SK-N-SH (cell line): ENCODE measurements at regions not wholly inside any gene's neighbourhood (a gene's known extent, or its start where the extent isn't known, plus 50 kb on each side); places are given as distances from the start of the nearest gene placed in this dataset.

ENCODE experiments used
- CTCF ChIA-PET: fragments of 300-600, 350-600 bp; formaldehyde crosslinking; extraction: SDS; loops from one replicate; lab custom pipeline; 2021; lab: Yijun Ruan, JAX
- POLR2A ChIA-PET: fragments of 350-600 bp; sonication (Branson Sonifier 250); formaldehyde crosslinking; extraction: SDS; loops from one replicate; lab custom pipeline; 2020; ENCODE audit warnings: antibody characterized with exemption, inconsistent platforms; lab: Yijun Ruan, JAX
- DNase-seq: peaks from one replicate; pipeline ENCODE4 v3.0.0; 2012
- H2AFZ ChIP-seq: fragments of 200-600 bp; sonication (generic); 2 replicates; pipeline ENCODE4 v1.8.1; 2016; ENCODE audit warnings: antibody characterized with exemption, mild to moderate bottlenecking, low read depth
- H3F3A ChIP-seq: fragments of 200-600 bp; sonication (generic); replicated peaks from 2 replicates; pipeline ENCODE3; 2016; ENCODE audit warnings: antibody characterized with exemption, mild to moderate bottlenecking; ENCODE audit not compliant: insufficient read depth
- H3K27ac ChIP-seq, 2 experiments: fragments of 200-500 bp in 1 of 2; fragments of 200-600 bp in 1 of 2; sonication (Bioruptor generic) in 1 of 2; sonication (generic), shearing (Covaris generic) in 1 of 2; 2 replicates each; pipeline versions ENCODE4 v1.5.1 to v1.6.1; 2014 to 2016; ENCODE audit warnings: low read depth in 2 of 2, inconsistent platforms in 1 of 2, low read length in 1 of 2, mild to moderate bottlenecking in 1 of 2, mixed read lengths in 1 of 2
- H3K27me3 ChIP-seq: fragments of 200-600 bp; sonication (generic), shearing (Covaris generic); 2 replicates; pipeline ENCODE4 v1.6.1; 2016; ENCODE audit warnings: mixed run types; ENCODE audit not compliant: insufficient read depth
- H3K36me3 ChIP-seq, 2 experiments: fragments of 200-500 bp in 1 of 2; fragments of 200-600 bp in 1 of 2; sonication (Bioruptor generic) in 1 of 2; sonication (generic) in 1 of 2; replicated peaks in 1 of 2; 2 replicates each; pipeline versions ENCODE3 to v1.5.1; 2014 to 2016; ENCODE audit warnings: low read length in 1 of 2, mild to moderate bottlenecking in 1 of 2; ENCODE audit not compliant: insufficient read depth in 2 of 2, control insufficient read depth in 1 of 2
- H3K4me1 ChIP-seq, 2 experiments: fragments of 200-500 bp in 1 of 2; fragments of 200-600 bp in 1 of 2; sonication (Bioruptor generic) in 1 of 2; sonication (generic), shearing (Covaris generic) in 1 of 2; 2 replicates each; pipeline versions ENCODE4 v1.5.1 to v1.6.1; 2014 to 2016; ENCODE audit warnings: low read depth in 1 of 2, low read length in 1 of 2, mixed run types in 1 of 2; ENCODE audit not compliant: insufficient read depth in 2 of 2, control insufficient read depth in 1 of 2
- H3K4me2 ChIP-seq: fragments of 200-600 bp; sonication (generic), shearing (Covaris generic); 2 replicates; pipeline ENCODE4 v1.6.1; 2017; ENCODE audit warnings: mixed run types
- H3K4me3 ChIP-seq, 2 experiments: fragments of 200-500 bp in 1 of 2; fragments of 200-600 bp in 1 of 2; sonication (Bioruptor generic) in 1 of 2; sonication (generic), shearing (Covaris generic) in 1 of 2; 2 replicates each; pipeline versions ENCODE4 v1.5.1 to v1.8.1; 2014 to 2016; ENCODE audit warnings: low read depth in 2 of 2, inconsistent platforms in 1 of 2, low read length in 1 of 2, mild to moderate bottlenecking in 1 of 2, mixed read lengths in 1 of 2, moderate library complexity in 1 of 2
- H3K79me2 ChIP-seq: fragments of 200-600 bp; sonication (generic); 2 replicates; pipeline ENCODE4 v1.8.1; 2017; ENCODE audit warnings: mild to moderate bottlenecking; ENCODE audit not compliant: insufficient read depth
- H3K9ac ChIP-seq: fragments of 200-600 bp; sonication (generic); 2 replicates; pipeline ENCODE4 v1.6.1; 2017; ENCODE audit warnings: mixed run types
- H3K9me2 ChIP-seq: fragments of 200-600 bp; sonication (generic); 2 replicates; pipeline ENCODE4 v1.6.1; 2017; ENCODE audit warnings: mixed run types
- H3K9me3 ChIP-seq: fragments of 200-600 bp; sonication (generic); 2 replicates; pipeline ENCODE4 v1.6.1; 2017; ENCODE audit warnings: mixed run types, mild to moderate bottlenecking, moderate library complexity
- H4K20me1 ChIP-seq: fragments of 200-600 bp; sonication (generic); 2 replicates; pipeline ENCODE4 v1.6.1; 2017; ENCODE audit warnings: mild to moderate bottlenecking, mixed run types; ENCODE audit not compliant: insufficient read depth
- CTCF ChIP-seq: fragments of 200-600 bp; sonication (generic); IDR thresholded peaks from 2 replicates; pipeline ENCODE4 v1.6.1; 2017; ENCODE audit warnings: antibody characterized with exemption, mild to moderate bottlenecking, moderate library complexity
- EP300 ChIP-seq, 2 experiments: IDR thresholded peaks; 2 replicates each; pipeline versions ENCODE4 v1.4.0 to v1.6.1; 2012; ENCODE audit warnings: borderline replicate concordance in 1 of 2, low read depth in 1 of 2, low read length in 1 of 2
- FOSL2 ChIP-seq: IDR thresholded peaks from 2 replicates; pipeline ENCODE4 v1.4.0; 2012; ENCODE audit warnings: low read depth, mild to moderate bottlenecking, moderate library complexity, borderline replicate concordance
- FOXJ3 ChIP-seq: sonication (generic); formaldehyde crosslinking; IDR thresholded peaks from 2 replicates; pipeline ENCODE4 v1.5.1; 2020; ENCODE audit warnings: mild to moderate bottlenecking, missing genetic modification reagents
- FOXM1 ChIP-seq: IDR thresholded peaks from 2 replicates; pipeline ENCODE4 v1.4.0; 2012; ENCODE audit warnings: low read depth, mild to moderate bottlenecking
- GABPA ChIP-seq: IDR thresholded peaks from 2 replicates; pipeline ENCODE4 v1.4.0; 2012; ENCODE audit warnings: low read depth, mild to moderate bottlenecking
- IRF3 ChIP-seq: fragments of 150-350 bp; IDR thresholded peaks from 2 replicates; pipeline ENCODE4 v1.6.1; 2016; ENCODE audit warnings: mild to moderate bottlenecking, low read depth, low read length
- NFIC ChIP-seq: IDR thresholded peaks from 2 replicates; pipeline ENCODE4 v1.4.0; 2012; ENCODE audit warnings: borderline replicate concordance
- PBX3 ChIP-seq: IDR thresholded peaks from 2 replicates; pipeline ENCODE4; 2012
- RAD21 ChIP-seq: IDR thresholded peaks from 2 replicates; pipeline ENCODE4 v1.6.1; 2012; ENCODE audit warnings: mild to moderate bottlenecking, low read length
- RCOR1 ChIP-seq: fragments of 150-350 bp; IDR thresholded peaks from 2 replicates; pipeline ENCODE4 v1.6.1; 2017; ENCODE audit warnings: antibody characterized with exemption, low read length
- RFX5 ChIP-seq: IDR thresholded peaks from 2 replicates; pipeline ENCODE4 v1.6.1; 2012; ENCODE audit warnings: mild to moderate bottlenecking, improper control_type of control experiment, low read length
- TCF12 ChIP-seq: IDR thresholded peaks from 2 replicates; pipeline ENCODE4 v1.4.0; 2012
- TEAD4 ChIP-seq: IDR thresholded peaks from 2 replicates; pipeline ENCODE4 v1.4.0; 2012; ENCODE audit warnings: mild to moderate bottlenecking, borderline replicate concordance; ENCODE audit not compliant: insufficient read depth
- USF1 ChIP-seq: IDR thresholded peaks from 2 replicates; pipeline ENCODE4 v1.4.0; 2012; ENCODE audit warnings: low read depth, borderline replicate concordance
- USF2 ChIP-seq: fragments of 150-350 bp; IDR thresholded peaks from 2 replicates; pipeline ENCODE4 v1.6.1; 2017; ENCODE audit warnings: antibody characterized with exemption, low read length, low read depth, borderline replicate concordance
- YY1 ChIP-seq: IDR thresholded peaks from 2 replicates; pipeline ENCODE4 v1.4.0; 2012; ENCODE audit warnings: low read depth, mild to moderate bottlenecking
- WGBS: methylation state at CpG from one replicate; pipeline ENCODE4 v1.1.6; 2017; ENCODE audit warnings: low lambda C conversion rate; 5-methylcytosine and 5-hydroxymethylcytosine counted together

GRCh38 chr10:109451879-109452278 is 471.4 kb downstream of the XPNPEP1 start:
- peaks cover 0 to 5% of the 10 kb centered on the region in 2 experiments; a peak in 1 of 4 replicates for H3K4me1 ChIP-seq
- POLR2A ChIA-PET, result no interaction called here

GRCh38 chr10:109450702-109451101 is 472.6 kb downstream of the XPNPEP1 start:
- H3K27me3 ChIP-seq, result peaks cover 2% of the 10 kb centered on the region; the same call in 1 of the 2 replicates
- no peaks in the 10 kb centered on the region for H4K20me1 ChIP-seq
- TF ChIP-seq PBX3 (no peak), RFX5 (no peak), IRF3 (no peak), TCF12 (no peak), RAD21 (no peak), FOXM1 (no peak), GABPA (no peak), FOXJ3 (CRISPR knock-in tag) (no peak), RCOR1 (no peak), USF2 (no peak), USF1 (no peak), FOSL2 (no peak)
- POLR2A ChIA-PET, result no interaction called here
- H3K36me3 ChIP-seq, result no peaks in the 10 kb centered on the region
- no peak for DNase-seq
- H3K4me2 ChIP-seq, result no peak overlapping the region
- no peak overlapping the region for H3K9ac ChIP-seq
- no peaks in the 10 kb centered on the region for H3K79me2 ChIP-seq
- no peak overlapping the region for H2AFZ ChIP-seq
- no peak overlapping the region for H3K4me3 ChIP-seq
- no peaks in the 10 kb centered on the region for H3F3A ChIP-seq
- peaks cover 0 to 5% of the 10 kb centered on the region in 2 experiments; a peak in 1 of 4 replicates for H3K4me1 ChIP-seq
- CTCF ChIA-PET, result interaction anchor here (0.8 kb wide), 1 partner anchor 311 kb away, joined by 3 read pairs; no protein-coding TSS in a partner anchor
- no peaks in the 10 kb centered on the region for H3K9me3 ChIP-seq
- H3K27ac ChIP-seq, result no peak overlapping the region
- no peaks in the 10 kb centered on the region for H3K9me2 ChIP-seq

More at GRCh38 chr10:109451879-109452278, 471.4 kb downstream of the XPNPEP1 start:
- no peak overlapping the region for H3K4me3 ChIP-seq
- no peak overlapping the region for H3K4me2 ChIP-seq
- peaks cover 14% of the 10 kb centered on the region for H3K27me3 ChIP-seq
- CTCF ChIA-PET, result no interaction called here
- H3K27ac ChIP-seq, result no peak overlapping the region
- no peaks in the 10 kb centered on the region for H3K79me2 ChIP-seq
- no peak overlapping the region for H3K9ac ChIP-seq
- no peaks in the 10 kb centered on the region for H3F3A ChIP-seq
- H3K36me3 ChIP-seq, result no peaks in the 10 kb centered on the region
- 24% methylated on average over 2 of the region's 2 CpGs for WGBS
- no peaks in the 10 kb centered on the region for H3K9me2 ChIP-seq
- TF ChIP-seq EP300 (IDR thresholded peaks at IDR 0.05; ENCODE audit: borderline replicate concordance in 1 of 2, low read depth in 1 of 2, low read length in 1 of 2), result no peak
- TF ChIP-seq NFIC, result no peak
- TF ChIP-seq TEAD4, result no peak
- TF ChIP-seq YY1, result no peak
- TF ChIP-seq CTCF, result peak; percentile 21; the same call in 1 of the 2 replicates
- TF ChIP-seq, all 33 proteins: peak for 1
- DNase-seq, result no peak
- Histone ChIP-seq H3K9me3 (no peaks in the 10 kb centered on the region), H2AFZ (no peak overlapping the region), H4K20me1 (no peaks in the 10 kb centered on the region)
